GM12878 (cell line): ENCODE measurements at regions not wholly inside any gene's neighbourhood (a gene's known extent, or its start where the extent isn't known, plus 50 kb on each side); places are given as distances from the start of the nearest gene placed in this dataset.

Experiments
- BACH1 ChIP-seq: fragments of 450-650 bp; IDR thresholded peaks from 2 replicates; pipeline ENCODE4 v1.6.1; 2017; ENCODE audit warnings: mild to moderate bottlenecking, borderline replicate concordance
- CTCF ChIP-seq, 3 experiments: IDR thresholded peaks in 2 of 3; conservative IDR thresholded peaks in 1 of 3; 2 replicates each; pipeline ENCODE4 v1.5.1; 2011; ENCODE audit warnings: low read depth in 3 of 3, low read length in 3 of 3, mild to moderate bottlenecking in 3 of 3, control low read depth in 2 of 3, moderate library complexity in 2 of 3, inconsistent platforms in 1 of 3, mixed read lengths in 1 of 3; ENCODE audit not compliant: control insufficient read depth in 2 of 3, insufficient read depth in 1 of 3; ENCODE audit errors: extremely low read depth in 1 of 3
- EZH2 ChIP-seq: IDR thresholded peaks from 2 replicates; pipeline ENCODE4 v1.6.1; 2012; ENCODE audit warnings: low read depth, mild to moderate bottlenecking, control low read depth, inconsistent platforms, low read length, borderline replicate concordance; ENCODE audit not compliant: control insufficient read depth
- MYB ChIP-seq: fragments of 150-350 bp; IDR thresholded peaks from 2 replicates; pipeline ENCODE4 v1.6.1; 2014; ENCODE audit warnings: mild to moderate bottlenecking, low read depth, low read length, borderline replicate concordance
- NFIC ChIP-seq: IDR thresholded peaks from 2 replicates; pipeline ENCODE4 v1.6.1; 2012; ENCODE audit warnings: low read depth, mild to moderate bottlenecking, inconsistent platforms, low read length, moderate library complexity
- POLR2A ChIP-seq: IDR thresholded peaks from 2 replicates; pipeline ENCODE4 v1.6.1; 2011; ENCODE audit warnings: low read depth, mild to moderate bottlenecking, low read length
- POLR2AphosphoS2 ChIP-seq: IDR thresholded peaks from 2 replicates; pipeline ENCODE4 v1.6.1; 2011; ENCODE audit warnings: low read depth, mild to moderate bottlenecking, low read length, improper control_type of control experiment, moderate library complexity
- PRDM15 ChIP-seq: fragments of 450-650 bp; formaldehyde crosslinking; IDR thresholded peaks from 2 replicates; pipeline ENCODE4 v1.4.0; 2020; ENCODE audit warnings: mild to moderate bottlenecking, moderate library complexity
- REST ChIP-seq: IDR thresholded peaks from 2 replicates; pipeline ENCODE4 v1.6.1; 2012; ENCODE audit warnings: mild to moderate bottlenecking, low read depth, low read length
- RFX5 ChIP-seq: IDR thresholded peaks from 2 replicates; pipeline ENCODE4 v1.6.1; 2011; ENCODE audit warnings: low read depth, low read length, improper control_type of control experiment
- SIN3A ChIP-seq: IDR thresholded peaks from 2 replicates; pipeline ENCODE4 v1.6.1; 2012; ENCODE audit warnings: low read depth, low read length, improper control_type of control experiment
- SMAD1 ChIP-seq: fragments of 450-650 bp; IDR thresholded peaks from 2 replicates; pipeline ENCODE4 v1.6.1; 2018; ENCODE audit warnings: mild to moderate bottlenecking, low read depth; ENCODE audit not compliant: partially characterized antibody
- ZBTB33 ChIP-seq: fragments of 450-650 bp; IDR thresholded peaks from 2 replicates; pipeline ENCODE4 v1.6.1; 2017; ENCODE audit warnings: mild to moderate bottlenecking
- ZZZ3 ChIP-seq: IDR thresholded peaks from 2 replicates; pipeline ENCODE4 v1.6.1; 2011; ENCODE audit warnings: low read depth; ENCODE audit not compliant: control insufficient read depth, insufficient read length

GRCh38 chr6:169074526-169074925 is 179.1 kb downstream of the THBS2 start:
- no peak for TF ChIP-seq CTCF (IDR thresholded peaks at IDR 0.05 in 2 of 3, conservative IDR thresholded peaks at IDR 0.05 in 1 of 3; ENCODE audit: control insufficient read depth in 2 of 3, extremely low read depth in 1 of 3, insufficient read depth in 1 of 3, low read depth in 3 of 3, low read length in 3 of 3)
- no peak for TF ChIP-seq MYB
- TF ChIP-seq SMAD1 = no peak
- TF ChIP-seq ZZZ3 = no peak
- no peak for TF ChIP-seq NFIC
- TF ChIP-seq RFX5 = no peak
- TF ChIP-seq EZH2 = no peak
- no peak for TF ChIP-seq ZBTB33
- TF ChIP-seq REST = no peak
- no peak for TF ChIP-seq POLR2AphosphoS2
- no peak for TF ChIP-seq PRDM15 (CRISPR knock-in tag)
- TF ChIP-seq SIN3A = no peak
- no peak for TF ChIP-seq BACH1
- TF ChIP-seq POLR2A = no peak
